ENCODE measurements at regions not wholly inside any gene's neighbourhood (a gene's known extent, or its start where the extent isn't known, plus 50 kb on each side); places are given as distances from the start of the nearest gene placed in this dataset.

- H3K27ac Mint-ChIP-seq, result no peak overlapping the region
- WGBS, 2 experiments (ENCODE audit: insufficient coverage in 1 of 2, insufficient read length in 1 of 2), result 80% methylated on average over 1 of the region's 1 CpG; no CpG with 5 or more reads in 1 of the 2 experiments
- TF ChIP-seq, protein P1, sequence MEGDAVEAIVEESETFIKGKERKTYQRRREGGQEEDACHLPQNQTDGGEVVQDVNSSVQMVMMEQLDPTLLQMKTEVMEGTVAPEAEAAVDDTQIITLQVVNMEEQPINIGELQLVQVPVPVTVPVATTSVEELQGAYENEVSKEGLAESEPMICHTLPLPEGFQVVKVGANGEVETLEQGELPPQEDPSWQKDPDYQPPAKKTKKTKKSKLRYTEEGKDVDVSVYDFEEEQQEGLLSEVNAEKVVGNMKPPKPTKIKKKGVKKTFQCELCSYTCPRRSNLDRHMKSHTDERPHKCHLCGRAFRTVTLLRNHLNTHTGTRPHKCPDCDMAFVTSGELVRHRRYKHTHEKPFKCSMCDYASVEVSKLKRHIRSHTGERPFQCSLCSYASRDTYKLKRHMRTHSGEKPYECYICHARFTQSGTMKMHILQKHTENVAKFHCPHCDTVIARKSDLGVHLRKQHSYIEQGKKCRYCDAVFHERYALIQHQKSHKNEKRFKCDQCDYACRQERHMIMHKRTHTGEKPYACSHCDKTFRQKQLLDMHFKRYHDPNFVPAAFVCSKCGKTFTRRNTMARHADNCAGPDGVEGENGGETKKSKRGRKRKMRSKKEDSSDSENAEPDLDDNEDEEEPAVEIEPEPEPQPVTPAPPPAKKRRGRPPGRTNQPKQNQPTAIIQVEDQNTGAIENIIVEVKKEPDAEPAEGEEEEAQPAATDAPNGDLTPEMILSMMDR (conservative IDR thresholded peaks at IDR 0.05), result no peak
- DNase-seq, result no peak
- Histone ChIP-seq H3K4me1 (ENCODE audit: control insufficient read depth, insufficient read depth, low read length) (peaks cover 10% of the 10 kb centered on the region), H3K9me3 (ENCODE audit: control insufficient read depth, low read length) (no peaks in the 10 kb centered on the region), H3K9ac (ENCODE audit: extremely low read depth, low read length, poor library complexity, severe bottlenecking) (no peak overlapping the region), H3K4me3 (ENCODE audit: low read length) (no peak overlapping the region), H3K27ac (ENCODE audit: low read depth, low read length) (no peak overlapping the region), H3K36me3 (ENCODE audit: control insufficient read depth, insufficient read depth, low read length) (no peaks in the 10 kb centered on the region), H3K27me3 (ENCODE audit: control insufficient read depth, insufficient read depth, low read length, poor library complexity, severe bottlenecking) (no peaks in the 10 kb centered on the region)
- H3K4me3 Mint-ChIP-seq, result no peak overlapping the region
- peaks cover 6% of the 10 kb centered on the region for H3K9me3 Mint-ChIP-seq
- peaks cover 3% of the 10 kb centered on the region for H3K36me3 Mint-ChIP-seq (ENCODE audit: low read depth)
- peaks cover 48% of the 10 kb centered on the region for H3K27me3 Mint-ChIP-seq (ENCODE audit: insufficient read depth)
- H3K4me1 Mint-ChIP-seq, result peaks cover 26% of the 10 kb centered on the region
Measured at GRCh38 chr4:140315019-140315418, 58.4 kb upstream of the SCOC start.

DNA sequence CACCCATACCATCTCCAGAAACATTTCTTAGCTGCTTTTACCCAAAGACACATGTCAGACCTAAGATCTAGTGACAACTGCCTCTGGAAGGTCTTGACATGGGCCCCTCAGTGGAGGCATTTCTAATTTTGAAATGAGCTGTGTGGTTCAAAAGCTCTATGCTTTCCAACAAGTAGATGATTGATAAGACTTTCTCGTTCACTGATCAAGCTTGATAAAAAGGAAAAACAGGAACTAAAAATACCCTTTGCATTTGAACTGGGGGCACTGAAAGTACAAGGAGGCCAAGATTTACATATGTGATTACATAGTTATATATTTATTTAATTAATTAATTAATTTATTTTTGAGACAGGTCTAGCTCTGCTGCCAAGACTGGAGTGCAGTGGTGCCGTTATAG, 61.3 kb upstream of the SCOC start:
- H3K4me1 Mint-ChIP-seq, result peaks cover 25% of the 10 kb centered on the region
- H3K36me3 Mint-ChIP-seq (ENCODE audit: low read depth), result no peaks in the 10 kb centered on the region
- H3K4me3 Mint-ChIP-seq, result no peak overlapping the region
- no peak for DNase-seq
- H3K27me3 Mint-ChIP-seq (ENCODE audit: insufficient read depth), result peaks cover 65% of the 10 kb centered on the region
- Histone ChIP-seq H3K27ac (ENCODE audit: low read depth, low read length) (no peak overlapping the region), H3K36me3 (ENCODE audit: control insufficient read depth, insufficient read depth, low read length) (no peaks in the 10 kb centered on the region), H3K9ac (ENCODE audit: extremely low read depth, low read length, poor library complexity, severe bottlenecking) (no peak overlapping the region), H3K27me3 (ENCODE audit: control insufficient read depth, insufficient read depth, low read length, poor library complexity, severe bottlenecking) (no peaks in the 10 kb centered on the region), H3K4me1 (ENCODE audit: control insufficient read depth, insufficient read depth, low read length) (peaks cover 8% of the 10 kb centered on the region), H3K4me3 (ENCODE audit: low read length) (no peak overlapping the region), H3K9me3 (ENCODE audit: control insufficient read depth, low read length) (no peaks in the 10 kb centered on the region)
- no peak overlapping the region for H3K27ac Mint-ChIP-seq
- WGBS, 2 experiments (ENCODE audit: insufficient coverage in 1 of 2, insufficient read length in 1 of 2), result 75 to 92% methylated on average over 2 of the region's 2 CpGs
- TF ChIP-seq, protein P1 (conservative IDR thresholded peaks at IDR 0.05), result no peak
- no peaks in the 10 kb centered on the region for H3K9me3 Mint-ChIP-seq

DNA sequence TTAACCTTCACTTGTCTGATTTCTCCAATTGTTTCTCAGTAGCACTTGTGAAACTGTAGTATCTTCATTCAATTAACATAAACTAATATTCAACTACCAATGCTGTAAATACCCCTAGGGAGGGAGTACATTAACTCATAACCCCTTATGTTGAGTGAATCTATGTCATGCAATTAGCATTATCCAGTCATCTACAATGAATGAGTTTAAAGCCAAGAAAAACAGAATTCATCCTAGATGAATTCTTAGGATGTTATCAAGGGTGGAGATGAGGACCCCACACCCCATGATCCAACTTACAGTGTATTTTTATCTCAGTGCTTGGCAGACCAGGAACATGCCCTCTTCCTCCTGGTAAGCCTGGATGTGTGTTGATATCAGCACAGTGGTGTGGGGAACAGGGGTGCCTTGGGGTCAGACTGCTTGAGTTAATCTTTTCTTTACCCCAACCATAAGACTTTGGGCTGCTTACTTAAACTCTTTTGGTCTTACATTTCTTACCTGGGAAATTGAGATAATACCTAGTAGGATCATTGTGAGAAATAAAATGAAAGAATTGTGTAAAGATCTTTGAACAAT, 62.1 kb upstream of the SCOC start:
- H3K4me1 ChIP-seq (ENCODE audit: control insufficient read depth, insufficient read depth, low read length), result peaks cover 3% of the 10 kb centered on the region
- no peak for DNase-seq
- Mint-ChIP-seq H3K9me3 (no peaks in the 10 kb centered on the region), H3K27me3 (ENCODE audit: insufficient read depth) (peaks cover 62% of the 10 kb centered on the region), H3K4me3 (no peak overlapping the region), H3K27ac (no peak overlapping the region), H3K36me3 (ENCODE audit: low read depth) (no peaks in the 10 kb centered on the region), H3K4me1 (peaks cover 19% of the 10 kb centered on the region)
- no peaks in the 10 kb centered on the region for H3K36me3 ChIP-seq (ENCODE audit: control insufficient read depth, insufficient read depth, low read length)
- no peak overlapping the region for H3K9ac ChIP-seq (ENCODE audit: extremely low read depth, low read length, poor library complexity, severe bottlenecking)
- TF ChIP-seq, protein P1 (conservative IDR thresholded peaks at IDR 0.05), result no peak
- no peak overlapping the region for H3K27ac ChIP-seq (ENCODE audit: low read depth, low read length)
- no peak overlapping the region for H3K4me3 ChIP-seq (ENCODE audit: low read length)
- no peaks in the 10 kb centered on the region for H3K27me3 ChIP-seq (ENCODE audit: control insufficient read depth, insufficient read depth, low read length, poor library complexity, severe bottlenecking)
- no peaks in the 10 kb centered on the region for H3K9me3 ChIP-seq (ENCODE audit: control insufficient read depth, low read length)
